Ascending aorta (tissue), 2 donors: ENCODE measurements at regions not wholly inside any gene's neighbourhood (a gene's known extent, or its start where the extent isn't known, plus 50 kb on each side); places are given as distances from the start of the nearest gene placed in this dataset.

Source experiments
- DNase-seq, 2 donors: peaks; one replicate each; pipeline ENCODE4 v3.0.0-alpha.2; 2019; ENCODE audit warnings: low spot score in 2 of 2
- H3K27ac ChIP-seq, 2 donors: fragments of 200-600 bp; sonication (generic); one replicate each; pipeline ENCODE4 v1.5.1; 2016 to 2017; ENCODE audit warnings: mild to moderate bottlenecking in 1 of 2
- H3K27me3 ChIP-seq: fragments of 200-600 bp; sonication (generic); one replicate; pipeline ENCODE4 v1.5.1; 2017
- H3K36me3 ChIP-seq, 2 donors: fragments of 200-600 bp; sonication (generic); one replicate each; pipeline ENCODE4 v1.5.1; 2016
- H3K4me1 ChIP-seq, 2 donors: fragments of 200-600 bp; sonication (generic); one replicate each; pipeline ENCODE4 v1.5.1; 2016 to 2017; ENCODE audit warnings: mild to moderate bottlenecking in 1 of 2
- H3K4me3 ChIP-seq, 2 donors: fragments of 200-600 bp; sonication (generic); one replicate each; pipeline ENCODE4 v1.5.1; 2016 to 2017; ENCODE audit warnings: mild to moderate bottlenecking in 1 of 2
- H3K9me3 ChIP-seq, 2 donors: fragments of 200-600 bp; sonication (generic); one replicate each; pipeline ENCODE4 v1.5.1; 2016
- intact Hi-C: fragments of 100-400 bp; cut with DNase I; formaldehyde crosslinking; loops from one replicate; pipeline ENCODE4 v1.15.1; 2023
- TF ChIP-seq, protein P1 (sequence below), 3 experiments: fragments of 200-600 bp in 2 of 3; fragments of 450-650 bp in 1 of 3; sonication (generic) in 2 of 3; IDR thresholded peaks; one replicate each; pipeline ENCODE4 v1.5.1; 2016 to 2019; ENCODE audit warnings: antibody characterized with exemption in 3 of 3, mild to moderate bottlenecking in 1 of 3, moderate library complexity in 1 of 3

DNA sequence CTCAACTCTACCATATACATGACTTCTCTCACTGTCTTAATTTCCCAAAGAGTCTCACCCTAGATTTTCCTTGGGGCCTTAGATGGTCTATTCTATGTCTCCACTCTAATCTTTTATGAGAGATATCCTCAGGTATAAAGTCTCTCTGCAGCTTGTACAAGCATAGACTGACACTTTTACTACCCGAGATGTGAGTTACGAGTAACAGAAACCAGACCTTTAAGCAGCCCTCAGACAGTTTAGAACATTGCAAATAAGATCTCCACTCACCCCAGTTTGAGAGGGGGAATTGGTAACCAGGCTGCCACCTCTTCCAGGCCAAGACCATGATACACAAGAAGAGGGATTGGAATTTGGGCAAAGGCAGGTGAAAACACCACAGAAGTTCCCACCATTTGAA, 542.5 kb downstream of the TLE4 start:
- Histone ChIP-seq H3K27me3 (no peaks in the 10 kb centered on the region), H3K36me3 (no peaks in the 10 kb centered on the region), H3K4me1 (no peaks in the 10 kb centered on the region), H3K27ac (no peak overlapping the region), H3K9me3 (no peaks in the 10 kb centered on the region), H3K4me3 (no peak overlapping the region)
- TF ChIP-seq, protein P1, sequence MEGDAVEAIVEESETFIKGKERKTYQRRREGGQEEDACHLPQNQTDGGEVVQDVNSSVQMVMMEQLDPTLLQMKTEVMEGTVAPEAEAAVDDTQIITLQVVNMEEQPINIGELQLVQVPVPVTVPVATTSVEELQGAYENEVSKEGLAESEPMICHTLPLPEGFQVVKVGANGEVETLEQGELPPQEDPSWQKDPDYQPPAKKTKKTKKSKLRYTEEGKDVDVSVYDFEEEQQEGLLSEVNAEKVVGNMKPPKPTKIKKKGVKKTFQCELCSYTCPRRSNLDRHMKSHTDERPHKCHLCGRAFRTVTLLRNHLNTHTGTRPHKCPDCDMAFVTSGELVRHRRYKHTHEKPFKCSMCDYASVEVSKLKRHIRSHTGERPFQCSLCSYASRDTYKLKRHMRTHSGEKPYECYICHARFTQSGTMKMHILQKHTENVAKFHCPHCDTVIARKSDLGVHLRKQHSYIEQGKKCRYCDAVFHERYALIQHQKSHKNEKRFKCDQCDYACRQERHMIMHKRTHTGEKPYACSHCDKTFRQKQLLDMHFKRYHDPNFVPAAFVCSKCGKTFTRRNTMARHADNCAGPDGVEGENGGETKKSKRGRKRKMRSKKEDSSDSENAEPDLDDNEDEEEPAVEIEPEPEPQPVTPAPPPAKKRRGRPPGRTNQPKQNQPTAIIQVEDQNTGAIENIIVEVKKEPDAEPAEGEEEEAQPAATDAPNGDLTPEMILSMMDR (IDR thresholded peaks at IDR 0.05) = no peak
- no peak for DNase-seq
- intact Hi-C loops = no loop called here

DNA sequence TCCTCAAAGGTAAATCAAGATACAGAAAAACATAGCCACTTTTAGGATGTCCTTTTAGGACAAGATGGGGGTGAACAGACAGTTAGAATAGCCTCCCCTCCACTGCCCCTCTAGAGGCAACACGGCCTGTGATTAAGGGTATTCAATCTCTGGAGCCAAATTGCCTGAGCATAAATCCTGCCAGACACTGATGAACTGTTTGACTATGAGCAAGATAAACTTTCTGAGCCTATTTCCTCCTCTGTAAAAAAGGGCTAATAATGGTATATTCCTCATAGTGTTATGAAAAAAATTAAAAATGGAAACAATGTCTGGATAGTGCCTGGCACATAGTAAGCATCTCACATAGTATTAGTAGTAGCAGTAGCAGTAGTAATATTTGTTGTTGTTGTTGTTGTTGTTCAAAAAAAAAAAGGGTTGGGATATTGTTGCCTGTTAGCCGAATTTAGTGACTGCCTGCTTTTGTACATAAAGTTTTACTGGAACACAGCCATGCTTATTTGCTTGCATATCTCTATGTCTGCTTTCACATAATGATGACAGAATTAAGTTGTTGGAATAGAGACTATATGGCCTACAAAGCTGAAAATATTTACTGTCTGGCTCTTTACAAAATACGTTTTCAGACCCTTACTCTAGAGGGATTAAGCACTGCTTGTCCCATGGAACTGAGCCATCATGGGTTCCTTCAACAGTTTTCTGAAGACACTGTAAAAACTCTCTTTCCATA, 536.3 kb downstream of the TLE4 start:
- intact Hi-C loops = no loop called here
- no peaks in the 10 kb centered on the region for H3K27me3 ChIP-seq
- TF ChIP-seq, protein P1 (IDR thresholded peaks at IDR 0.05) = no peak
- H3K27ac ChIP-seq = no peak overlapping the region
- no peak overlapping the region for H3K4me3 ChIP-seq
- H3K9me3 ChIP-seq = no peaks in the 10 kb centered on the region
- no peaks in the 10 kb centered on the region for H3K36me3 ChIP-seq
- DNase-seq = no peak
- no peaks in the 10 kb centered on the region for H3K4me1 ChIP-seq

DNA sequence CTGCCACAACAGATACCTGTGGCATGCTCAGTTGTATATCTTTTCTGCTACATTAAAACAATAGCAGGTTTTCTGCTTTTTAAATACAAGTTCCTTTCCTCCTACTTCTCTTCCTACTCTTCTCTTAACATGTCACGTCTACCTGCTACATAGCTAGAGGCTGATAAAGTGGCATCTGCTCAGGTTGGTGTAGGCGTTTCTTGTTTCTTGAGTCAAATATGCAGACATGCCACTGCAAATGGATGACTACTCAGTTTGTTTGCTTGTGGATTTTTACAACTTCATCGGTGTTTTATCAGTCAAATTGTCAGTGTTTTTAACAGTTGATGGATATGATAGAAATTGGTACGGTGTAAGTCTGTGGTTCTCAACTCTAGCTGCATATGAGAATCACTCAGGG, 525.7 kb downstream of the TLE4 start:
- no peaks in the 10 kb centered on the region for H3K9me3 ChIP-seq
- no peak for DNase-seq
- no peaks in the 10 kb centered on the region for H3K36me3 ChIP-seq
- no peak overlapping the region for H3K27ac ChIP-seq
- no peak overlapping the region for H3K4me3 ChIP-seq
- H3K27me3 ChIP-seq = no peaks in the 10 kb centered on the region
- intact Hi-C loops = no loop called here
- TF ChIP-seq, protein P1 (IDR thresholded peaks at IDR 0.05) = no peak
- no peaks in the 10 kb centered on the region for H3K4me1 ChIP-seq

DNA sequence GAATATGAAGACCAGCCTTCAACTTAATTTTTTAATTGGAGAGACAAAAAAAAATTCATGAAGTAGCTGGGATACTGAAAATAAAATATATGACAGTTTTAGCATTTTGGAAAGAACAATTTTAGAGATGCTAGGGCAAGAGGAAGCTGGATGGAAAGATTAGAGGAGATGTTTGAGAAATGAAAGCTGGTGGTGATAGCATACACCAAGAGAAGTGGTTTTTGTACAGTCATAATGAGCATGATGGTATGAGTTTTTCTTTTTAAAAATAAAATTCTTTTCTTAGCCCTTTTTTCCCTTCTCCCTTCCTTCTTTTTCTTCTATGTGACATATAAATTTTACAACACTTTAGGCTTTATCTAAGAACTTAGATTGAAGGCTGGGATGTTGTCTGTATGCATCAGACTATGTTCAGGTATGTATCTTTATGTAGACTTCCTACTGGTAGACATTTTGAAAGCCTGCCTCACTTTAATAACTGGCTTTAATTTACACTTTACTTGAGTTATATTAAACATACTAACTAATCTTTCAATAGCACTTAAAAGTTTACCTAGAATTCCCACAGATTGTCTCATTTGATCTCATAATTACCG, 522.5 kb downstream of the TLE4 start:
- intact Hi-C loops = no loop called here
- Histone ChIP-seq H3K27me3 (no peaks in the 10 kb centered on the region), H3K4me3 (no peak overlapping the region), H3K9me3 (no peaks in the 10 kb centered on the region), H3K27ac (no peak overlapping the region), H3K4me1 (no peaks in the 10 kb centered on the region), H3K36me3 (no peaks in the 10 kb centered on the region)
- no peak for DNase-seq
- TF ChIP-seq, protein P1 (IDR thresholded peaks at IDR 0.05) = no peak

DNA sequence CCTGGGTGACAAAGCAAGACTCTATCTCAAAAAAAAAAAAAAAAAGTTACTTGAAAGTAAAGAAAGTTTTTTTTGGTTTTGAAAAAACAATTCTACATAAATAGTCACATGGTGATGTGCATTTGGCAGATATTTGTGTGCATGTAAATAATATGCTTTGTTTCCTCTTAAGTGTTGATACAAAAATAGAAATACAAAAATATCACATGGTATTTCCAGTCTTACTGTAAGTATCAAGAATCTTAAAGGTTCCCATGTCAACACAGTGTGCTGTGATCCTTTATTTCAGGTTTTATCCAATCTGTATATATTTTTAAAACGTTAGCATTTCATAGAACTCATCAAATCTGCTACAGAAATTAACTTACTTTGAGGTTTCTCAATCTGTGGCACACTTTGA, 521.9 kb downstream of the TLE4 start:
- Histone ChIP-seq H3K27me3 (no peaks in the 10 kb centered on the region), H3K36me3 (no peaks in the 10 kb centered on the region), H3K4me3 (no peak overlapping the region), H3K9me3 (no peaks in the 10 kb centered on the region), H3K4me1 (no peaks in the 10 kb centered on the region), H3K27ac (no peak overlapping the region)
- intact Hi-C loops = no loop called here
- TF ChIP-seq, protein P1 (IDR thresholded peaks at IDR 0.05) = no peak
- DNase-seq = no peak
